ENCODE measurements at regions not wholly inside any gene's neighbourhood (a gene's known extent, or its start where the extent isn't known, plus 50 kb on each side); places are given as distances from the start of the nearest gene placed in this dataset.

DNA sequence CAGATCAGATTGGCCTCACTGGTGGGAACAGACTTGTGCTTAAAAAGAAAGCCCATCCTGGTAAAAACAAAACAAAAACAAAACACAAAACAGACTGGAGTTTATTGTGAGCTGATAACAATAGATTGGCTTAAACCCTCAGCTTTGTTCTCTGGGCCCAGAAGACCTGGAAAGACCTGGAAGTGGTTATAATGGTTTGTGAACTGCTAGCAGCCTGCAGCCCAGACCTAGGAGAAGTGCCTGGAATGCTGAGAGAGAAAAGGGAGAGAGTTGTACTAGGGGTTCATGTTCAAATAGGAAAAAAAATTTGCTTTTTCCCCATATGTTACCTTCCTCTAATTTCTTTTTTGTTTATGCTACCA is 396.6 kb downstream of the DMAC1 start:
- DNase-seq (ENCODE audit: low read depth in 2 of 2, low spot score in 1 of 2): no peak

DNA sequence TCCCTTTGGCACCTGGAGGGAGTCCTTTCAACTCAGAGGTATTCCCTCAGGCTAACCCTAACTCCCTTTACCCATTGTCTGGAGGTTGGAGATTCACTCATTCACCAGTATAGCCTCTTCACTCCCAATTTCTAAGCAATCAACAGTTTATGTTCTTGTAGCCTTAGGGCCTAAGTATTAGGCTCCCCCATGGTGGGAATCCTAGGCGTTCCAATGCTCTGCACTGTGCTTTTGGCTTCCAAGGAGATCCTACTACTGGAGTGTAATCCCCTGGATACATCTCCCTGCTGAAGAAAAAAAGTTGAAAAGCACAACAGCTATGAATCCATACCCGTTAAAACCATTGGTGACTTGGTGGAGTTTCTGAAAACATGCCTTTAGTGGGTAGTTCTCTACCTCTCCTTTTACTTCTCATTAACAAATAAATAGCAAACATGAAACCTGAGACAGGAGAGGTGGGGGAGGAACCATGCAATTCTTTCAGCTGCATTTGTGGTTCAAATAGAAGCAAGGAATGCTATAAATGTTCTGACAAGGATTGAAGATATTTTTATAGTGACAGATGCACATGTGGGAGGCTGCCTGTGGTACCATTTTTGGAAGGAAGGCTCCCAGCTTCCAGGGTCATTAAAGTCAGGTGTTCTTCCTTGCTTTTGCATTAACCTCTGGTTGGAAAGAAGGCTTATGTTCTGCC is 397.1 kb downstream of the DMAC1 start:
- no peak for DNase-seq (ENCODE audit: low read depth in 2 of 2, low spot score in 1 of 2)

DNA sequence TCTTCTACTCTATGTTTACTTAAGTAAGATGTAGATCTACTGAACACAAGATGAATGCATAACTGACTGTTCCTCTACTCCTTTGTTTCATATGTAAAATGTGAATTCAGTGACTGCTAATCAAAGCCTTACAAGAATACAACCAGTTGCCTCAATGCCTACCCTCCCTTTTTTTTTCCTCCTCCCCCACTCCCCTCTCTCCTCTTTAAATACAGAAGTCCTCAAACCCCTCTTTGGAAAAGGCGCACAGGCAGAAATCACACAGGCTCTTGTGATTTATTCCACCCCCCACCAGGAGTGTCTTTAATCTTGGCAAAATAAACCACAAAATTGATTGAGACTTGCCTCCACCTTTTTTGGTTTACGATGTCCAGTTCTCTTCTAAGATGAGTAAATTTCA is 398.5 kb downstream of the DMAC1 start:
- DNase-seq (ENCODE audit: low read depth in 2 of 2, low spot score in 1 of 2): no peak

DNA sequence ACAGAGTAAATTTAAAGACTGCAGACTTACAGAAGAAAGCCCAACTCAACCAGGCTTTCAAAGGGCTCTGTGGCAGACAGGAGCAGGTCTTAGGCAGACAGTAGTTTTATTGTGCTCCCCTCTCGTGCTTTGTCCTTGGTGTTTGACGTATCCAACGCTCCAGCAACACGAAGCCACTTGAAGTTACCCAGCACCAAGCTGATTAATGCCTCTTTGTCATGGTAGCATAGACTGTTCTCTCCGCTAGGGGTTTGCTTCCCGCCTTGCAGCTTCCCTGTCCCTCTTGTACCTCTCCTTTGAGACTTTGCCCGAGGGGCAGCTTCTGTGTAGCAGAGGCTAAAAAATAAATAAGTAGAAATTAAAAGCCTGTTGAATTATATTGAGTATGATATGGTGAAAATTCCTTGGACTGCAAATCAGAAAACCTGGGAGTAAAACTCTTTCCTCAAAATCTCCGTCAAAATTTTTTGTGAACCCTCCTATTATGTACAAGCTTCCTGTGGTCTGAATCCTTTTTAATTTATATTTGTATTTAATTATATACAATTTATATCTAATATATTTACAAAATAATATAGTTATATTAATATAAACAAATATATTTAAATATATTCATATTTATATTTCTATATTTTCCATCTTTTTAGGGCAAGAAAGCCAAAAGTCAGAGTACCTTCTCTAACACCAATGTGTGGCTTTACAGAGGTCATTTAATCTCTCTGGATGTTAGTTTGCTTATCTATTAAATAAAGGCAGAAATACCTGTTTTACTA is 405.4 kb downstream of the DMAC1 start:
- no peak for DNase-seq (ENCODE audit: low read depth in 2 of 2, low spot score in 1 of 2)

DNA sequence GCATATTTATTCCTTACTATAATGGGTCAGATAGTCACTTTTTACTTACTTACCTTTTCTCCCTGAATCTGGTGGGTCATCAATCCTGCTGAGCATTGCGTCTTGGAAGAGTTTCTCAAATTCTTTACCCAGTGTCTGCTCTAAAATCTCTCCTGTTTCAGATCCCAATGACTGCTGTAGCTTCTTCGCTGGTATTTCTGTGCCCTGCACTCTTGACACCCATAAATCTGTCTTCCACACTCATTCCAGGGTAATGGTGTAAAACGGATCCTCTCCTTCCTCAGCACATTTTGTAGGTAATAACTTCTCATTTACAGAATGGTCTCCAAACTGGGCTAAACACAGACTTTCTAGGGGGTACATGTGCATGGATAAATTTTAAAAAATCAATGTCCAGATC is 407.4 kb downstream of the DMAC1 start:
- no peak for DNase-seq (ENCODE audit: low read depth in 2 of 2, low spot score in 1 of 2)

DNA sequence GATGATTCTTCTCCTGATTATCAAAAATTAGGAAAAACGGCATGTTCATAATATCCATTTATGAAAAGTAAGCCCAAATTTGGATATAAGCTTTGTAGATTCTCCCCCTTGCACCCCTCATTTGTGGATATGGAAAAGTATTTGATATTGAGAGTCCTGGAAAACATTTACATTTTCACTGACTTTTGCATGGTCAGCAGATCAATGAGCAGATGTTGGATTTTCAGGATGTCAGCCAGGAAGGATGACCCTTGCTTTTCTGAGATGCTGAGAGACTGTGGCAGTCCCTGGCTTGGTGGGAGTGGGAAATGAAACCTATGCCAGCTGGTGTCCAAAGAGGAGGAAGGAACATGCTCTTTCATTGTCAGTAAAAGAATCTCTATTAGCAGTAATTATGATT is 410.8 kb downstream of the DMAC1 start:
- no peak for DNase-seq (ENCODE audit: low read depth in 2 of 2, low spot score in 1 of 2)

DNA sequence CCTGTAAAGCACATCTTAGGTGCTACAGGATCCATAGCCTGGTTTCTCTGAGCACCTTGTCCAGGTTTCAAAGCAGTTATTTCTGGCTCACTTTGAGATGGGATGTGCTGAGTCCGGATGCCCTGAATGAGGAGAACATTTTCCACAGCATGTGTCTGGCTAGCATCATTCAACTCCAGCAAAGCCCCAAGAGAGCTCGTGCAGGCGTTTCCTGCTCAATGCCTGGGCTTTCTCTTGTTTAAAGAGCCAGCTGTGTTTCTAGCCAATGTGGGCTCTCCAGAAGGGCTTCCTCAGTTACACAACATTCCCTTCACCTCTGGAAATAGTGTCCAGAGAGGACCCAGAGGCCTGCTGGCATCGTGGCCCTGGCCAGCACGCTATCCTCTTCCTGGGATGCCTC is 411.7 kb downstream of the DMAC1 start:
- no peak for DNase-seq (ENCODE audit: low read depth in 2 of 2, low spot score in 1 of 2)

DNA sequence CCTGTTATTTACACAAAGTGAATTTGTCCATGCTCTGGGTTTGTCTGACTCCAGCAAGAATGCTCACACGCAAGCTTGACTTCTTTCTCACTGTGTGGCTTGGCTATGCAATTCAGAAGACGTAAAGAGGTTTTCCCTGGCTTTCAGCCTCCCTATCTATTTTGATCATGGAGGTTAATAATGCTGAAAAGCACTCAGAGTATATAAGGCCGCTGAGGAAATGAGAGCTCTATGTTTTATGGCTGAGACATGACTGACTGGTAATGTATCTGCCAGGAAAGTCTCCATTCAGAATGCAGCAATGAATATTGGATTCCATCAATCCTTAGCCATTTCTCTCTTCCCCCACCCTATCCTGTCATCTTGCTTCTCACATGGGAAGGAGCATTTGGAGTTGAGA is 417.3 kb downstream of the DMAC1 start:
- DNase-seq (ENCODE audit: low read depth in 2 of 2, low spot score in 1 of 2): no peak

DNA sequence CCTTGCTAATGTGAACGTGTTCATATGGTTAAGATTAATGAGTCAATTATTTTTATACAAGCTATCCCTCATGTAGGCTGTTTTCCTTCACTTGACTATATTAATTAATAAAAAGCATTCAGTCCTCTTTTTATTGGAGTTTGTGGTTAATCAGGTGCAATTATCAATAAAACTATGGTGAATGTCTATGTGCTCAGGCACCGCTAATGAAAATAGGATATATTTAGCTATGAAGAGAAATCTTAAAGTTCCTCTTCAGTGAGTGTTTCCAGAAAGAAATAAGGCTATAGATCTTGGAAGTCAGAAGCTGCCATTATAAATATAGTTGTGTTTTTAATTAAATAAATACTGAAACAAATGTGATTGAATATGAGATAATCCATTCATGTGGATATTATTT is 422.1 kb downstream of the DMAC1 start:
- no peak for DNase-seq (ENCODE audit: low read depth in 2 of 2, low spot score in 1 of 2)

DNA sequence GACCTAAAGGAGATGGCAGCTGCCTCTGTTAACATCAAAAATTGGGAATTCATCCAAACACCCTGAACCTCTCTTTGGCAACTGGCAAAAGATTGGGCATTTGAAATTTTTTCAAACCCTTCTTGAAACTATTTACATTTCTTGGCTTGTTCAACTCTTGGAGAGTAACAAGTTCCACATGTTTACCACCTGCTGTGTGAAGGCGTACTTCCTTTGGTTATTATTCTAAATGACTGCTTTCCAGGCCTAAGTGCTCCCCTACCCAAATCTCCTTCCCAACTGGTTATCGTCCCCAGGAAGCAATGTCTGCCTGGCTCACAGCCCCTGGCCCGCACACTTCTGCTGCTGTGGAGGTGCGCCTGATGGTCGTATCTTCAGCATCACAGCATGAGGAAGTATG is 422.7 kb downstream of the DMAC1 start:
- DNase-seq (ENCODE audit: low read depth in 2 of 2, low spot score in 1 of 2): no peak

DNA sequence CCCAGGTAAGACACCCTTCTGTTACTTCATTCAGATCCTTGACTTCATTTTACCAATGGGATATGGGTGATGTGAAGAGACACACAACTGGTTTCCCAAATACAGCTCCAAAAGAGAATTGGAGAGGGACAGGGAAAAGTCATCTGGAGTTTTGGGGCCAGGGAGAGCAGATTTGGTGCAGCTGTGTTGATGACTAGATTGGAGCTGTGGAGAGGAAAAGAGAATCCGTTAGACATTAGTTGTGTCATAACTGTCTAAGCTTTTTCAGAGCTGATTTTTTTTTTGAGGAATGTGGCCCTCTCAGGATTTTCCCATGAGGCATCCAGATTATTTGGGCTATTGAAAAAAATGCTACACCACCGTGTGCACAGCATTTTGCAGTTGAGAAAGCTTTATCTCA is 423.4 kb downstream of the DMAC1 start:
- no peak for DNase-seq (ENCODE audit: low read depth in 2 of 2, low spot score in 1 of 2)

DNA sequence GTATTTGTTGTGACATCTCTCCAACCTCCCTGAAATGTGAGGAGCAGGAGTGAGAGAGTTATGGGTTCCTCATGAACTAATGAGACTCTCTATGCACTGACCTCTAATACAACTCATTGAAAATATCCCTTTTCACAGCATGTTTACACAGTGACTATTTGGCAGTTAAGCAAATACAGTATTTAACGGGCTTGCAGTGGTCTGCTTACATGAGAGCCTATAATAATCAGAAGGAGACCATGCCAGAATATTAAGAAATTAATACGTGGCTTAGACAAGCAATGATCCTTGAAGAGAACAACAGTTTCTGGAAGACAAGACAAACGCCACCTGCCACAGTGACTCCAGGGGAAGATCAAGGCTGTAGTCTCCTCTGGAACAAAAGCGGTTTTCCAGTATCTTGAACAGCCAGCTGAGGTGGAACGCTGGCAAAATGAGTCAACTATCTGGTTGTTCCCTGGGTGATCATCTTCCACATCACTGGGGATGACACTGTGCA is 424.5 kb downstream of the DMAC1 start:
- DNase-seq (ENCODE audit: low read depth in 2 of 2, low spot score in 1 of 2): no peak

DNA sequence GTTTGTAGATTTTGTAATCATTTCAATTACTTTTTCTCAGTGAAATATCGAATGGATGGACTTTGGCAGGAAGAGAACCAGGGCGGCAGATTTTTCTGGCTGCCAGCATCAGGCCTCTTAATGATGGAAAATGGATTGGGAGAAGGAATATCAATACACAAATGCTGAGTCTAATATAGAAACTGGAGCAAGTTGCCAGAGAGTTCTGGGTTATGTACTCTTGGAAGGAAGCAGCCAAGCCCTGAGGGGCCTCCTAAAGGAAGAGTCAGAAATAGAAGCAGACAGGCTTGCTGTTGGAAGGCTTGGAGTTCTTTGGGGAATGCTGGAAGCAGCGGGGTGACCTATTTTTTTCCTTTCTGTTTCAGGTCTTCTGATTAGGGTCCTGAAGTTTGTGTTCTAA is 428.6 kb downstream of the DMAC1 start:
- DNase-seq (ENCODE audit: low read depth in 2 of 2, low spot score in 1 of 2): no peak

DNA sequence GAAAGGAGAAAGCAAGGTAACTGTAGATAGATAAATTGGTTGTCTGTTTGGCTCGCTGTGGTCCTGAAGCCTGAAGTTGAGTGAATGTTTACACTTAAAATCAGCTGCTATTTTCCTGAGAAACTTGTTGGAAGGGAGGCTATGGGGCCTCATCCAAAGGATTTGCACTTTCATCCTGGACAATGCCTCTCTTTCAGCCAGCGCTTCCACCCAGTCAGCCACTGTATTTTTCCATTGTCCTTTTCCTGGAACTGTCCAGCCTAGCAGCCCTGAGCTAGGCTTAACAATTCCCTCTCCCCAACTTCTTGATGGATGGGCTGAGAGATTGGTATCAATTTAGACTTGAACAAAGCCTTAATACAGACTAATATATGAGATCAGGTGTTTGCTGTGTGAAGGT is 429.2 kb downstream of the DMAC1 start:
- DNase-seq (ENCODE audit: low read depth in 2 of 2, low spot score in 1 of 2): no peak

DNA sequence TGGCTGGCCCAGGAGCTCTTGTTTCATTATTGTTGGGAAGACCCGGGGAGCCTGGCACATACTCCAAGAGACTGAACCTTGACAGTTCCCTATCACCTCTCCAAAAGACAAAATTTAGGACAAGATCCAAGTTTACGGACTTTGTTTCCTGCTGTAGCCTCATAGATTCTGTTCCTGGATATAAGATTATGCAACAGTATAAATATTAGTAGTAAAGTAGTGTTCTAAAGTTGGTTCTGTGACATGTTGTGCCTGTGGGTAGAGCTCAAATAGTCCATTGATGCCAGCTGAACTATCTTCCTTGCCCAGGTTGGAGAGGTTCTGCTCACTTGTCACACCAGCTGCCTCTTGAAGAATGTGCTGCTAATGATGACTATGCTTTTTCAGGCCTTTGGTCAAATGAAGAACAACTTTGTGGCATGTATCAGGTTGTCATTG is 430.2 kb downstream of the DMAC1 start:
- DNase-seq (ENCODE audit: low read depth in 2 of 2, low spot score in 1 of 2): no peak

DNA sequence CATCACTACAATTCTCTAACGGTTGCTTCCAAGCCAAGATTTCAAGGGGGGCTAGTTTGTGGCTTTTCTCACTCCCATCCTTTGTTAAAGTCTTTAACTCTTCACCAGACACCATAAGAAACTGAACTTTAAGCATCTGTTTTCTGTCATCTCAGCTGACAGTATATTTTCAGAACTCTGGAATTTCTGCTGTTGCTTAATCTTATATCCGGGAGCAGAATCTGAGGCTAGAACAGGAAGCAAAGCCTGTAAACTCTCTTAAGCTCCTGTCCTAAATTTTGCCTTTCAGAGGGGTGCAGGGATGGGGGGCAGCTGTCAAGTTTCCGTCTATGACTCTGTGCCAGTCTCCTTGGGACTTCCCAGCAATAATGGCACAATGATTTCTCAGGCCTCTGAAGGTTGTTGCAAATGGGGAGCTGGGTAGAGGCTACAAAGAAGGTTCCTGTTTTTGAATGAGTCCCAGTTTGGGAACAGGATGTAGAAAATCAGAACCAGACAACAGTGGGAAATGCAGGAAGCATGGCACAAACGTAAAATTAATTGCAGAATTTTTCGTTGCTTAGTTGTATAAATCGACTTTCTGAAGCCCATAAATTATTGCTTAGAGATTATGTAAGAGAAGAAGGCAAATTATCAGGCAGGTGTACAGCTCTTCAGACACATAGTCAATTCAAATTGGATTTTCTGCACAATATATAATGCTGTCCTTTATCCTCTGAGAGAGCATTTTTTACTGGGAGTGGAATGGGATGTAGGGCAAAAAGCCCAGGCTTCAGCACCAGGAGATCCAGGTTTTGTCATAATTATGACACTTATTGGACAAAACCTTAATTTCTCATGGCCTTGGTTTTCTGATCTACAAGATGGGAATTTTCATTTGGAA is 430.9 kb downstream of the DMAC1 start:
- DNase-seq (ENCODE audit: low read depth in 2 of 2, low spot score in 1 of 2): no peak

DNA sequence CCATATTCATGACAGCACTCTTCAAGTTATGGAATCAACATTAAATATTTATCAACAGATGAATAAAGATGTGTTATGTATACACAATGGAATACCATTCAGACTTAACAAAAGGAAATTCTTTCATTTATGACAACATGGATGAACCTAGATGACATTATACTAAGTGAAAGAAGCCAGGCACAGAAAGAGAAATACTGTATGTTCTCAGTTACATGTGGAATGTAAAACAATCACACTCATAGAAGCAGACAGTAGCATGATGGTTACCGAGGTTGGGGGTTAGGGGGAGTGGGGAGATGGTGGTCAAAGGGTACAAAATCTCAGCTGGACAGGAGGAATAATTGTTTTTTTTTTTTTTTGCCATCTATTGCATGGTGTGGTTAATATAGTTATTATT is 431.9 kb downstream of the DMAC1 start:
- DNase-seq (ENCODE audit: low read depth in 2 of 2, low spot score in 1 of 2): no peak

DNA sequence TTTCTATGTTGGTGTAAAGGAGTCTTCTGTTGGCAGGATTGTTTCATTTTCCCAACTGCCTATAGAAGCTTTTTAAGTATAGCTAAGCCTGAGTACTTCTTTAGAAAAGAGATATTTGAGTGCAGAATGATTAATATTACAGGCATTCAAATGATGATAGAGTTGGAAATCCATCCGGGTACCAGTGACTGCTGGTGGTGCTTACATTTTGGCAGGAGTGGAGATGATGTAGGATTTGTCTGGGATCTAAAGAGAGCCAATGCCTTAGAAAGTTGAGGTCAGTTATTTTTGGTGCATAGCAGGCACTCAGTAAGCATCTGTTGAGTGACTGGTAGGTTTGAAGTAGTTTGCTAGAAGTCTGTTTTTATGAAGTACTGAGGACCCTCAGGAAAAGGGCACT is 433.5 kb downstream of the DMAC1 start:
- no peak for DNase-seq (ENCODE audit: low read depth in 2 of 2, low spot score in 1 of 2)

DNA sequence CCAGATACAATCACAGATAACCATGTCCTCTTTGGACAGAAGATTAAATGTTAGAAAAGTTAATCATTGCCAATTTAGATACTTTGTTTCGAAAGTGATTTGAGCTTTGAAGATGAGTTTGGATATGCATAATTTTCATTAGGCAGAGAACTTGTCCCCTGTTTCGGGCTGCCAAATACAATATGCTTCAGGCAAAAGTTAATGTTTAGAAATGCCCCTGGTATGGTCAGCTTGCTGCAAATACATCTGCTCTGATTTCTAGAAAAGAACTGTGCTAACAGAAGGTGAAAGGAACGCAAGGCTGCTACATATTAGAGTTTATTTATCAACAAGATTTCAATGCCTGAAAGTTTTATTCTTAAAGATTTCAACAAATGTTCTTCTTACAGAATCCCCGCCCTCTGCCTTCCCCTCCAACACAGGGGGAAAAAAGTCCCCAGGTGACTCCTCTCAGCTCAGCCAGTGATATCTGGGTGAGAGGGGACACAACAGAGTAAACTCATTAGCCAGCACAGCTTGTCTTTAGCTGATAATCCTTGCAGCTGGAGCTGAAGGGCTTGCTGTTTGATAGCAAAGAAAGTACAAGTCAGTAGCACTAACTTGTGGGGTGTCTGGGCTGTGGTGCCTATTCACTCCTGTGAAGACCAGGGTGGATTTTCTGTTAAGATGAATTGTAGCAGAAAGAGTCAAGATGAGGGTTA is 435.7 kb downstream of the DMAC1 start:
- DNase-seq (ENCODE audit: low read depth in 2 of 2, low spot score in 1 of 2): no peak

DNA sequence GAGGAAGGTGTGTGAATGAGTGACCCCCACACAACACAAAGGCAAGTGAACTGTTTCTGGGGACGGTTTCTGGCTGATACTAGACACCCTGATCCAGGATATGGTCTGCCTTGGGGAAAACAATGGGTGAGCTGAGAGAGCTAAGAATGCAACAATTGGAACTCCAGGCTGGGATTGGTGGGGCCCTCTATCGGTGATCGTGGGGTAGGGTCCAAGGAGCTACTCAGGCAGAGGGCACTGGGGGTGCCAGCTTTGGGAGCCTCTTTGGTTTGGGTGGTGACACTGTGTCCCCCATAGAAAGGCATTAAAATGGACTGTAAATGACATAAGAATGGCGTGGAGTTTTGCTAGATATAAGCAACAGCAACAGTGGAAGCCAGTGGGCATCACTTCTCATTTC is 439.1 kb downstream of the DMAC1 start:
- no peak for DNase-seq (ENCODE audit: low read depth in 2 of 2, low spot score in 1 of 2)

DNA sequence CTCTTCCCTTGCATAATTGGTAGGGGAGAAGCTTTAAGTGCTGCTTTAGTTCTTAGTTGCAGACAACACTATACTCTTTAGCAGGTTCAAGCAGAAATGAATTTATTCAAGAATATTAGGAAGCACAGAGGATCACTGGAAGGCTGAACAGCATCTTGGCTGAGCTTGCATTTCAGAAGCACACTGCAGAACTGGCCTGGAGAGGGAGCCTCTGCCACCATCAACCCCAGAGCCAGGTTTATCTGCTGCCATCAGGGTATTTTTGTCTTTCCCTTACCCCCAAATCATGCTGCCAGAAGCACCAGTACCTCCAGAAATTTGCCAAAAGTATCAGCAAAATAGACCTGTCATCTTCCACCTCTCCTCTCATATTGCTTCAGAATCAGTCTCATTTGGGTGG is 440.7 kb downstream of the DMAC1 start:
- no peak for DNase-seq (ENCODE audit: low read depth in 2 of 2, low spot score in 1 of 2)

All from stimulated activated CD8-positive, alpha-beta memory T cell treated with anti-CD3 and anti-CD28 coated beads, Interleukin-4, amount 100 ng/mL, for 4 hours (primary cell).